HG03439 (cell line): ENCODE measurements at regions not wholly inside any gene's neighbourhood (a gene's known extent, or its start where the extent isn't known, plus 50 kb on each side); places are given as distances from the start of the nearest gene placed in this dataset.

Experiments
- ATAC-seq: cut with Tn5 transposase; IDR thresholded peaks from one replicate; pipeline ENCODE4 v1.9.1; 2021; ENCODE audit warnings: mild to moderate bottlenecking, moderate library complexity; ENCODE audit not compliant: unreplicated experiment

DNA sequence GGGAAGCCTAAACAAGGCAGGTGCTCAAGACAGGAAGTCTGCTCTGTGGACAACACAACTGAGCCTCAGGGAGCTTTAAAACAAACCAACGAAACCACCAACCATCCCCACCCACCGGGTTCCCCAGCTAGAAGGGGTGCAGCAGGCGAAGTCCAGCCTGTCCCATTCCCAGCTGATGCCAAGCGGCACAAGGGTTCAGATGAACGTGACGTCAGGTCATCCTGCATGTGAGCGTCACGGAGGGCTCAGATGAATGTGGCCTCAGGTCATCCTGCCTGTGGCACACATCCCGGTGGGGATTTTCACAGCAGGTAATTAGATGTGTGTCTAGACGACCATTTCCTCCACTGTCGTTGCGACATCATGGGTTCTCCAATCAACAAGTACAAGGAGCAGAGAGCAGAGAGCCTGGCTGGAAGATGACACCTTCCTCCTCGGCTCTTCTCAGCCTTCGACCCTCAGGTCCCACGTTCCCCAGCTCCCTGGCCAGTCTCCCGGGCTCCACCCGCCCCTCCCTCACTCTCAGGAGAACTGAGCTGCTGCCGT is 246.5 kb downstream of the FOXL1 start:
- ATAC-seq, result no peak

DNA sequence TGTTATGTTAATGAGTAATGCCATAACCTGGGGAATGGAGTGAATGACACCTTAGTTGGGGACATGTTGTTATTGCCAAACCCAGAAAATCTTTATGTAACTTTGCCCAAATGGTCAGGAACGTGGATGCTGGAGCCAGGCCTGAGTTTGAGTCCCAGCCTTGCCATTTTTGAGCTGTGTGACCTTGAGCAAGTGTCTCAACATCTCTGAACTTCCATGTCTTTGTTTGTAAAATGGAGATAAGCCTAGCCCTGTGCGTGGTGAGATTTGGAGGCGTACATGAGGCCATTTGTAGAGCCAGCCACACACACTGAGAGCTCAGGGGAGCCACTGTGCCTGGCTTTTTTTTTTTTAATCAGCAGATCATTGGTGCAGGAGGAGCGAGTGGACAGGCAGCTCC is 247.3 kb downstream of the FOXL1 start:
- no peak for ATAC-seq

- ATAC-seq, result no peak
Measured at GRCh38 chr16:86826941-86827340, 248.6 kb downstream of the FOXL1 start.

GRCh38 chr16:86827521-86827920 is 249.2 kb downstream of the FOXL1 start:
- no peak for ATAC-seq

- ATAC-seq, result no peak
Measured at GRCh38 chr16:86828202-86828601, 249.9 kb downstream of the FOXL1 start.

DNA sequence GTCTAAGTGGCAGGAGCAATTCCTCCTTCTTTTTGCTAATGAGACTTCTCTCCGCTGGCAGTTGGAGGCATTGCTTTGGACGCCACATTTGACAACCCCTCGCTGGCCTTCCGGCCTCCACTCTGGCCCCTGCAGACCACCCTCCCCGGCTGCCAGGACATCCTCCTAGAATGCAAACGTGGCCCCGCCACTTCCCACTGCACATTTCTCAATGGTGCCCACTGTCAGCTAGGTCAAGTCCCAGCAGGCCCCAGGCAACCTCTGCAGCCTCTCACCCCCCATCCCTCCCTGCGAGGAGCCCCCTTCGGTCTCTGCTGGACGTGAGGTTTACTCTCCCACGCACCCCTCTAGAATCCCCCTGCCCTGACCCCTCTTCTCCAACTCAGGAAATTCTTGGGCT is 250.3 kb downstream of the FOXL1 start:
- ATAC-seq, result no peak

DNA sequence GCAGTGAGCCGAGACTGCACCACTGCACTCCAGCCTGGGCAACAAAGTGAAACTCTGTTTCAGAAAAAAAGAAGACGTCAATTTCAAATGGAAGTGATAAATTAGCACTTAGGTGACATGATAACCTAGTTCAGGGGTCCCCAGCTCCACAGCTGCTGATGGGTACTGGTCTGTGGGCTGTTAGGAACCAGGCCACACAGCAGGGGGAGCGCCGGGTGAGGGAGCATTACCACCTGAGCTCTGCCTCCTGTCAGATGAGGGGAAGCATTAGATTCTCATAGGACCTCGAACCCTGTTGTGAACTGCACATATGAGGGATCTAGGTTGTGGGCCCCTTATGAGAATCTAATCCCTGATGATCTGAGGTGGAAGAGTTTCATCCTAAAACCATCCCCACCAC is 253.0 kb downstream of the FOXL1 start:
- no peak for ATAC-seq

DNA sequence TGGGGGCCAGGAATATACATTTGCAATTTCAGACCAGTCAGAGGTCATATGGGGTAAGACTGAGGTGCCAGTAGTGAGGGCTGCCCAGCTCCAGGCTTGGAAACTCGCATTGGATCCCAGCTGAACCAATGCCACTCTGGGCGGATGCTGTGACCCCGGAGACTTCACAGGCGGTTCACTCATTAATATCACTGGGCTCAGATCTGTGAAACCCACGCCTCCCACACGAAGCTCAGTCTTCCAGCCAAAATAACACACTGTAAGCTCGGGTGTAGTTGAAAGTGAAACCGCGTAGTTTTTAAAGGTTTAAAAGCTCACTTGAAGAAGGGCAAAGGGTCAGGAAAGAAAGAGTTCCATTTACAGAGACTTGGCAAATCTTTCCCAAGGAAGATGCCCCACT is 254.8 kb downstream of the FOXL1 start:
- no peak for ATAC-seq

DNA sequence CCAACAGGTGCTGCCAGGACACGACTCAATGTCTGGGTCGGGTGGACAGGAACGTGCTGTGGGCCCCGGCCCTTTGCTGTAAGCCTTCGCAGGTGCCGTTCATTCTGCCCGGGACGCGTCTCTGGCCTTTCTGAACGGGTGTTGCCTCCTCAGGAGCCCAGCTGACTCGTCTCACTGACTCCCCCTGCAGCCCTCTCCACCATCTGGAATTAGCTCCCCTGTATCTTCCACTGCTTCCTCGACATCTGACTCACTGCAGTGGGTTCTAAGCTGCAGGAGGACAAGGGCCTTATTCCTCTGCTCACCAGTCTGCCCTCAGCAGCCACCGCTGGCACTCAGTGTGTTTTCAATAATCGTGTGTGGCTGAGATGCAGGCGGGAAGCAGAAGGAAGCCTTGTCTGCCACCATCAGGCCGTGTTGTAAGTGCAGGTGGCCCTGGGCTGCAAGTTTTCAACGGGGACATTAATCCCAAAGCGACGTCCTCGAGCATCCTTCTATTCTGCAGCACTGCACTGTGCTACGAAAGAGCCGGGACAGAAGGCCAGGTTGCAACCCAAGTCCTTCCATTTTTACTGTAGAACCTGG is 256.2 kb downstream of the FOXL1 start:
- no peak for ATAC-seq

GRCh38 chr16:86835982-86836381 is 257.6 kb downstream of the FOXL1 start:
- no peak for ATAC-seq

- ATAC-seq, result no peak
Measured at GRCh38 chr16:86836503-86837129, 258.3 kb downstream of the FOXL1 start.

GRCh38 chr16:86843812-86844211 is 265.5 kb downstream of the FOXL1 start:
- no peak for ATAC-seq

- no peak for ATAC-seq
Measured at GRCh38 chr16:86844695-86845094, 266.3 kb downstream of the FOXL1 start.

GRCh38 chr16:86846136-86846535 is 267.8 kb downstream of the FOXL1 start:
- ATAC-seq, result no peak

GRCh38 chr16:86848821-86849220 is 270.5 kb downstream of the FOXL1 start:
- no peak for ATAC-seq

GRCh38 chr16:86850670-86851069 is 272.3 kb downstream of the FOXL1 start:
- ATAC-seq, result no peak

DNA sequence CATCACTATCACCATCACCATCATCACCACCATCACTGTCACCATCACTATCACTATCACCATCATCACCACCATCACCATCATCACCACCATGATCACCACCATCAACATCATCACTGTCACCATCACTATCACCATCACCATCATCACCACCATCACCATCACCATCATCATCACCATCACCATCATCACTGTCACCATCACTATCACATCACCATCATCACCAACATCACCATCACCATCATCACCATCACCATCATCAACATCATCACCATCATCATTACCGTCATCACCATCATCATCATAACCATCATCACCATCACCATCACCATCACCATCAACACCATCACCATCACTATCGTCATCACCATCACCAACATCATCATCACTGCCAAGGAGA is 273.8 kb downstream of the FOXL1 start:
- ATAC-seq, result no peak

GRCh38 chr16:86854058-86854621 is 275.8 kb downstream of the FOXL1 start:
- ATAC-seq, result no peak

- no peak for ATAC-seq
Measured at GRCh38 chr16:86854626-86855294, 276.4 kb downstream of the FOXL1 start.

DNA sequence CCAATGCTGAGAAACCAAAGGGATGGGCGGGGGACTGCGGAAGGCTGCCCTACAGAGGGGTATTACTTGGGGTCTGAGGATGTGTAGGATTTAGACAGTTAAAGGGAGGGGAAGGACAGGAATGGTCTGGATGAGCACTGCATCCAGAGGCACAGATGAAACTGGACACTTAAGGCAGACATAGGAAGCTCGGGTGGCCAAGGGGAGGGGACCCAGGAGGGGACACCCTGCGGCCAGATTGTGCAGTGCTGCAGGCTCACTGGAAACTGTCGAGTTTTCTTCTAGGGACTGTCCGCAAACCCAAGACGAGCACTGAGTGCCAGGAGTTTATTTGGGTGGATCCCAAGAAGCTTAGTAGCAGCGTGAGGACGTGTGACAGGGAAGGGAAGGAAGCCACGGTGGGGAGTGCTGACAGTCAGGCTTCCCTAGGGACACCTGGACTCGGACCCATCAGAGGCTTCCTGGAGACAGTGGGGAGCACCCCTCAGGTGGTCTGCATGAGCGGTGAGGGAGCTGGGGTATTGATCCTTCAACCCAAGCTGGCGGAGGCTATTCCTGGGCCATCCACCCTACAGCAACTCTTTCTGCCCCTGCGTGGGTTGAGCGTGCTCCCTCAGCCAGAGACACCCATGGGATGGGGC is 278.7 kb downstream of the FOXL1 start:
- ATAC-seq, result no peak

DNA sequence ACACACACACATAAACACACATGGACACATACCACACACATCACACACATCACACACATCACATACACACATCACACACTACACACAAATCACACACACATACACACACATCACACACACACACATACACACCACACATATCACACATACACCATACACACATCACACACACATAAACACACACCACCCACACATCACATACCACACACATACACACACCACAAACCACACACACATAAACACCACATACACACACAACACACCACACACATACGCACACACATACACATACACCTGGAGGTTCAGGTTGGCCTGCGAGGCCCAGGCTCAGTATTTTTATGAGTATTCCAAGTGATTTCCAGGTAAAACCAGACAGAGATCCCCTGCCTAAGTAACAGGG is 279.5 kb downstream of the FOXL1 start:
- no peak for ATAC-seq
